HUDEP-2 (cell line): ENCODE measurements at regions not wholly inside any gene's neighbourhood (a gene's known extent, or its start where the extent isn't known, plus 50 kb on each side); places are given as distances from the start of the nearest gene placed in this dataset.

ENCODE experiments used
- DNase-seq, 76 experiments: peaks; one replicate each; lab custom pipeline; 2025; ENCODE audit not compliant: unreplicated experiment in 76 of 76; lab: John Stamatoyannopoulos, UW

DNA sequence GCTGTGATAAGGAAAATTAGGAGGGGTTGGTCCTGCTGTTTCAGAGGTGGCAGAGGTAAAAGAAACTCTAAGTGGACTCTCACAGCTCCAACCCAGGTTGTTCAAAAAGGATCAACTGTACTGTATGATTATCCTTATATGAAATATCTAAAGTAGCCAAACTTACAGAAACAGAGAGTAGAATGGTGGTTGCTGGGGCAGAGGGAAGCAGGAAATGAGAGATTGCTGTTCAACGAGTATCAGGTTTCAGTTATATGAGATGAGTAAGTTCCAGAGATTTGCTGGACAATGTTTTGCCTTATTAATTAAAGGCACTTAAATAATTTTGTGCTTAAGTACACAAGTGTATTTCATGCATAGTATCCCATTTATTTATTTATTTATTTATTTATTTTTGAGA, 972.0 kb upstream of the LRRTM1 start:
- DNase-seq, result no peak

DNA sequence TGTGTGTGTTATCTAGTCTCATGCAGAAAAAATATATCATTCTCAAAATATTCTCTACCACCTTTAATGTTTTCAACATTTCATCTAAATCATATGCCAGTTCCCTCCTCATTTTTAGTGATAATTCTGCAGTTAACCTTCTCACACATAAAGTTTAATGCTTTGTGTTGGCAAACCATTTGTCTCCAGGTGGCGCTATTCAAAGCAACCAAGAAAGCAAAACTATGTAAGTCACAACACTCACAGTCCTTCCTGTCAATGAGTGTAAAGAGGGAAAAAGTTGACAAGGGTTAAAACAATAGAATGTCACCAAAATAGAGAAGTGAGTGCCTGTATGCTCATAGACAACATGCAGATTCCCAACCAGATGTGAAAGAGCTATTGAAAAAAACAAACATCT, 961.6 kb upstream of the LRRTM1 start:
- DNase-seq, result no peak

DNA sequence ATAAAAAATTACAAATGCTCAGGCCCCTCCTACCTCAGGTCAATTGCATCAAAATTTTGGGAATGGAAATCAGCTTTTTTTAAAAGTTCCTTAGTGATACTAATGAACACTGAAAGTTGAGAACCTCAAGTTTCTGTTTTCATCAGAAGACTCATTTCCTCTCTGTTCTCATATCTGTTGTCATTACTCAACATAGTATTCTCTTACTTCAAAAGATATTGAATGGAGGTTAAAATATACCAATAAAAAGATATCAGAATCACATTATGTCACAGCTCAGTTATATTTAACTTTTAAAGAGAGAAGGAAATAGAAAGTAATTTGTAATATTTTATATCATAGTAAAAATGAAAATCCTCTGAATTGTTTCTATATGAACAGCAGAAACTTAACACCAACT, 959.4 kb upstream of the LRRTM1 start:
- DNase-seq, result no peak

DNA sequence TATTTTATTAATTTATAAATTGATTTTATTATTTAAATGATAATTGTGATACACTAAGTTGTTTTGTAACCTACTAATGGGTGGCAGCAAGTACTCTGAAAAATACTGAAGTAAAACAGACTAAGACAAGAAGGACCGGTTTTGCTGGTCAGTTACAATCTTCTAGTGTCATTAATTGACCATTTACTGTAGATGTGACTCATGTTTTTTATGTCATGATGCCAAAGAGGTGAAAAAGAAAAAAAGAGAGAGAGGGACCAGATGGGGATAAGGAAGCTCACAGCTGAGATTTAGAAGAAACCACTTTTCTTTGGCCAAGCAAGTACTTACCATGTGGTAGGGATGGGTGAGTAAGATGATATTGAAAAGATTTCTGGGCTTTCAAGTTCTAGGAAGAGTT, 955.8 kb upstream of the LRRTM1 start:
- no peak for DNase-seq

DNA sequence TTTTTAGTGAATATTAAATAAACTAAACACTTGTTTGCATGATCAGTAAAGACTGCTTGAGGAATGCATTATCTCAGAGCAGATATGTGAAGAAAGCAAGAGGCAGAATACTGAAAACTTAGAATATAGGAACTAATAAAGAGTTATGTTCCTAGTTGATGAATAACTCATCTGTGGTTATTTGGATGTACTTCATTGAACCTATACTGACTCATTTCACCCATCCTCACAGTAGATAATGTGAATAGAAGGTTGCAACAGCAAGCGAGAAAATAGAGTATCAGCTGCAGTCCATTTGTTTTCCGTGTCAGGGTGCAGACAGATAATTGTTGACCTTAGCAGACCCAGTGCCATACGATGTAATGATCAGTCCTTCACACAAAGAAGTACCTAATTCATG, 945.7 kb upstream of the LRRTM1 start:
- no peak for DNase-seq

DNA sequence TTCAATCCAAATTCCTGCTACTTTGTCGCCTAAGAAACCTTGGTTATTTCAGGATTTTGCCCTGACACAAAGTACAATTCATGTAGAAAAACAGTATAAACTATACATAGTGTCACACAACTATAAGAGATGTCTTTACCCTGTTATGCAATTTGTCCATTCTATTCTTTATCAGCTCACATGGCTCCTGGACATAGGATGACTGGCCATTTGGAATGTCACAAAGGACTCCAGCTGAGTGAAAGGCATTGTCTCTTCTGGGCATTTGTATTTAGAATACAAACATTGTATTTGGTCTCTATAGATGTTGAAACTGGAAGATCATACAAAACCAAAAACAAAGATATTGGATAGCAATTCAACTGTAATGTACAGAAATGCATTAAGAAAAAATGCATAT, 944.6 kb upstream of the LRRTM1 start:
- DNase-seq, result no peak

DNA sequence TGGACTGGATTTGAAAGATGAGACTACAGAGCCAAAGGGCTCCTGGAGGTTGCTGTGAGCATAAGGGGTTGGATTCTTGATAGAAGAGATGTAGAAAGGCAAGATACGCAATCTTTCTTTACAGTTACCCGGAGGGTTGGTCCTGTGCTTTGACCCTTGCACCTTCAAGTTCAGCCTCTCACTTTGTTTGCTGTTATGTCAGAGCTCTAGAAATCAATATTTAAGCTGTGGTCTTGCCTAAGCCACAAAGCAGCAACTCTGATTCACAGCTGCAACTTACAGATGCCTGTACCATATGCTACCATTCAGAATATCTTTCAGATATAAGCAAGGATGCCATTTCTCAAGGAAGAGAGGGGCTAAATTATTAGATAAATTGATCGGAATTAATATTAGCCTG, 943.1 kb upstream of the LRRTM1 start:
- DNase-seq, result no peak

DNA sequence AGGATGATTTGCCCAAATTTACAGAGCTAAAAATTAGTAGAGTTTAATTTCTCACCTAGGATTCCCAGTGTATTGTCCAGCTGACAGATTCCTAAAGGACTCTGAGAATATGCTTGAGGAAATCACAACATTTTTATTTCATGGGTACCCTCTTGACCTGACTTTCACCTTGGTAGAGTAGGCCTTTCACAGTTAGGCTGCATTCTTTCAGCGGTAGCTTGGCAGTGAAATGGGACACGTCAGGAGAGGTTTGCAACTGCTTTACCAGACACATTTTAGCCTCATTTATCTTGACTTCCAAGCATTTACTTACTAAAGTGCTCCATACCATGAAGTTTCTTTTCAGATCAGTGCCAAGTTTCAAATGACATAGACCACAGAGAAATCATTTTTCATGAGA, 937.9 kb upstream of the LRRTM1 start:
- no peak for DNase-seq

DNA sequence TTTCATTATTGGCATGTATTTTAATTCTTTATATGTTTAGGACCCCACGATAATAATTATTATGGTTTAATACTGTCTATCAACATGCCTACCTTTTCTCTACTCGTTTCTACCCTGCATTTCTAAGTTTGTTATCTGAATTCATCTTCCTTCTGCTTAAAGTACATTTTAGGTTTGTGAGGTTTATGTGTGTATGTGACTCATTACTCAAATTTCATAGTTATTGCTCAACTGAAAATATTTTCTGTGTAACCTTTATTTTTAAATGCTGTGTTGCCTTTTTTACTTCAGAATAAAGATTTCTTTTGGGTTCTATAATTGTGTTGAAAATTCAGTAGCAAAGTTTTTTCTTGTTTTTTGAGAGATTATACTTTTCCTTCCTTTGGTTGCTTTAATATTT, 933.9 kb upstream of the LRRTM1 start:
- no peak for DNase-seq

DNA sequence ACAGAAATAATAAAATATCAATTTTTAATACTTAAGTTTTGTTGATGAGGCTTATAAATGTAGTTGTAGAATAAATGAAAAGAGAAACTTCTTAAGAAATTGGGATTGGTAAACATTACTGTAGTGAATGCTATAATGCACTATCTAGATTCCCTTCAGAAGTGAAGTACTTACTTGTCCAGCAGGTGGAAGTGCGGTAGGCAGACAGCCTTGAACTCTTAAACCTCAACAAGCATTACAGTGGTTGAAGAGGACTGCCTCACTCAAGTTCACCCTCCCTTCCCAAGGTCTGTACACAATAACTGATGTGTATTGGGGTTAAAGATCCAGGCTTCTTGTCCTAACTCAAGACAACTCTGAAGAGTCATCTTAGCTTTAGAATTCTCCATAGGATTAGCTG, 931.0 kb upstream of the LRRTM1 start:
- peak in 1 of 76 experiments; percentile 0 for DNase-seq

DNA sequence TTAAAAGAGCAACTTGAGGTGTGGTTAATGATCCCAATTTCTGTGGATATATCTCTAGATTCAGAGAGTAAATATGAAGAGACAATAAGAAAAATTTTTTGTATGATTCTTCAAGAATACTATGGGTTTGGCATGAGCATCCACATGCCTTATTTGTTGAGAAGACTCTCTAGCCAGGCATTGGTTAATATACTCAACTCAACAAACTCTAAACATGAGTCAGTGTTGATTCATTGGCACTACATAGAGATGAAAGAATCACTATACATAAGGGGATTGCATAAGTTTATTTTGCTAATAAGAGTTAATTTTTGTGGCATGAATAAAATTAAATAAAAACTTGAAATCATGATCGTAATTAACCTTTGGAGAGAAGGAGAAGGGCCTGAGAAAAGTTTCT, 930.2 kb upstream of the LRRTM1 start:
- DNase-seq, result no peak

DNA sequence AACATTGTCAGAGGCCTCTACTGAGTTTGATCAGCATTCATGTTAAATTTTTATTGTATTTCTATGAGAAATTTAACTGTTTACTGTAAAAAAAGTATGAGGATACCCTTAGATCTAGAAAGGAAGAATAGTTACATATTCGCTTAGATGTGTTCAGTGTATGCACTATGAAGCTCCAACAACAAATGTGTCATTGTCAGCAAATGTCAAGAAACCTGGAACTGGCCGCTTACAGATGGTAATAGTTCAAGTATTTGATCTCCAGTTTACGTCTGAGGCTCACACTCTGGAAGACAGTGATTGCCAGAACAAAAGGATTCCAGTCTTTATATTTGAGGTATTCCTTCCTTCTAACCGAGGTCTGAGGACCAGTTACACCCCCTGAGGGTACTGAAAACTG, 921.2 kb upstream of the LRRTM1 start:
- DNase-seq, result no peak

DNA sequence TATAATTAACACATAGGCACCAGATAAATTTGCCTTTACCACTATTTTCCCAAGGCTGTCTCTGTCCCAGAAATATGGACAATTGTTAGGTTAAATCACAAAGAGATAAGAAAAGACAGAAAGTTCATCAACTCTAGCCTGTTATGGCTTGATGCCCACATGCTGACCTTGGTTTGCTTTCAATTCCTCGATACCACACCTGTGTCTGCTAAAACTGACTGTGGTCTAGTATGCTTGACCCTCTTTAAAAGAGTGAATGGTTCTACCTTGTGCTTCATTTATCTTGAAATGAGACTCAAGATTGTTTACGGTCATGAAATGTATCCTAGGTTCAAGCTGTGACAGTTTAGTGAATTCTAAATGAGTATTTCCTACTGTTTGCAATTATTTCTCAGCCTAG, 909.0 kb upstream of the LRRTM1 start:
- DNase-seq, result no peak

DNA sequence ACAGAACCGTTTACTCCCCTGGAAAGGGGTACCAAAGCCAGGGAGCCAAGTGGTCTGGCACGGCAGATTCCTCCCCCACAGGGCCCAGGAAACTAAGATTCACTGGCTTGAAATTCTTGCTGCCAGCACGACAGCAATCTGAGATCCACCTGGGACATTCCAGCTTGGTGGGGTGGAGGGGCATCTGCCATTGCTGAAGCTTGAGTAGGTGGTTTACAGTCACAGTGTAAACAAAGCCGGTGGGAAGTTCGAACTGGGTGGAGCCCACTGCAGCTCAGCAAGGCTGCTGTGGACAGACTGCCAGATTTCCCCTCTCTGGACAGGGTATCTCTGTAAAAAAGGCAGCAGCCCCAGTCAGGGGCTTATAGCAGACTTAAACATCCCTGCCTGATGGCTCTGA, 901.7 kb upstream of the LRRTM1 start:
- DNase-seq, result no peak

DNA sequence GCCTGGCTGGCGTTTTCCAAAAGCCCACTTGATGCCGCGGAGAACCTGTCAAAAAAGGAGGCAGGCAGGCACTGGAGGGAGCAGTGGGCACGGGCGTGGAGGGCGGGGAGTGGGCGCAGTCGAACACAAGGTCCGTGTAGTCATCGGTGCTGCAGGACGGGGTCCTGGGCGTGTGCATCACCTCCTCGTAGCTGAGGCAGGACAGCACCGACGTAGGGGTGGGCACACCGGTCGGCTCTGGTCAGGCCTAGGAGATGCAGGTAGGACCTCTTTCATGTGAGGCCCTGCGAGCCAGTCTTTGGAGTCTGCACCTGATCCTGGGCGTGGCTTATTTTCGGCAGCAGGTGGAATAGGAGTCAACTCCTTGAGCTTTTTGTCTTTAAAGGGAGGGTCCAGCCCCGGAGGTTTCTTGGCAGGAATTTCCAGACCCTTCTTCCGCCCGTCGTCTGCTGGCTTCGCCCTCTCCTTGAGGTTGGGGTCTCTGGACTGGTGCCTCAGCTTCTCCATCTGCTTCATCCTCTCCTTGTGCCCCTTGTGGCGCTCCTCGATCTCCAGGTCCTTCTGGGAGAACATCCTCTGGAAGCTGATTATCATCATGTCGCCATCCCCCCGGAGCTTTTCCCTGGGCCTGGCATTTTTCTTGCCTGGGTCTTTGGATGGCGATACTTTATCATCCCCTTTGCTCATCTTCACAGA, 892.5 kb upstream of the LRRTM1 start:
- DNase-seq, result no peak

DNA sequence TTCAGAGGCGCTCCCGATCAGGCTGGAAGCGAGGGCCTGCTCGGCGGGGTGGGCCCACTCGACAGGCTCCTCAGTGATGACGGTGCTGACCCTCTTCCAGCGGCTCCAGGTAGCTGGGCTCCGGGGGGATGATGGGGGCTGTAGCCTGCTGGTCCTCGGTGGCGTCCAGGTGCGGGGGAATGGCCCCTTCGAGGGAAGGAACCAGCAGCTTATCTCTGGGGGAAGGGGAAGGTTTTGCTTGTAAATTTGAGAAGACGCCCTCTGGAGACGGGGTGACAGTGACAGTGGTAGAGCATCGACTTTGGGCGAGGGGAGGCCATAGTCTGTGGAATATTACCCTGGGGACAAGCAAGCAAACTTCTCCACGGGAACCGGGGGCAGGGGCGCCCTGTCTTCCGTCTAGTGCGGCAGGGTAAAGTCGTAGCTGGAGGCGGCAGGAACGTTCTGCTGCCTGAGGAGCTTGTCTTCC, 891.9 kb upstream of the LRRTM1 start:
- DNase-seq, result no peak

DNA sequence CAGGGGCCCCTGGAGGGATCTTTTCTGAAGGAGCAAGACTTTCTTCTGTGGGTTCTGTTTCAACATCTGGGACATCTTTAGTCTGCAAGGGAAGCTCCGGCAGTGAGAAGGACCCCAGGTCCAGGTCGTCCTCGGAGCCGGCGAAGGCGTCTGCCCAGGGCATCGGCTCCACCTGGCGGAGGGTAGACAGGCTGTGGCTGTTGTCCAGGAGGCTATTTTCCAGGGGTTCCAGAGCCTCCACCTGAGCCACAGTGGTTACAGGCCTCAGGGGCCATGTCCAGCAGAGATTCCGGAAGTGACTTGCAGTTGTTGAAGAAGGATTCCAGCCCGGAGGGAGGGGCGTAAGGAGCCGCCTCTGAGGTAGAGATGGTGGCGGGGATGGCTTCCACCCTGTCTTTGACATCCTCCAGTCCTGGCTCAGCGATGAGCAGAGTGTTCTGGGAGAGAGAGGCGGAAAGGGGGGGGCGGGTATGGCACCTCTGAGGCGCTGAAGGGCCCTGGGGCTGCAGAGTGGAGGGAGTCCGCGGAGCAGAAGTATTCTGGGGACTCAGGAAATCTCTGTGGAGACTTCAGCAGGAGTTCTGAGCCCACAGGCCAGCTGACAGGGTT, 891.3 kb upstream of the LRRTM1 start:
- DNase-seq, result no peak

DNA sequence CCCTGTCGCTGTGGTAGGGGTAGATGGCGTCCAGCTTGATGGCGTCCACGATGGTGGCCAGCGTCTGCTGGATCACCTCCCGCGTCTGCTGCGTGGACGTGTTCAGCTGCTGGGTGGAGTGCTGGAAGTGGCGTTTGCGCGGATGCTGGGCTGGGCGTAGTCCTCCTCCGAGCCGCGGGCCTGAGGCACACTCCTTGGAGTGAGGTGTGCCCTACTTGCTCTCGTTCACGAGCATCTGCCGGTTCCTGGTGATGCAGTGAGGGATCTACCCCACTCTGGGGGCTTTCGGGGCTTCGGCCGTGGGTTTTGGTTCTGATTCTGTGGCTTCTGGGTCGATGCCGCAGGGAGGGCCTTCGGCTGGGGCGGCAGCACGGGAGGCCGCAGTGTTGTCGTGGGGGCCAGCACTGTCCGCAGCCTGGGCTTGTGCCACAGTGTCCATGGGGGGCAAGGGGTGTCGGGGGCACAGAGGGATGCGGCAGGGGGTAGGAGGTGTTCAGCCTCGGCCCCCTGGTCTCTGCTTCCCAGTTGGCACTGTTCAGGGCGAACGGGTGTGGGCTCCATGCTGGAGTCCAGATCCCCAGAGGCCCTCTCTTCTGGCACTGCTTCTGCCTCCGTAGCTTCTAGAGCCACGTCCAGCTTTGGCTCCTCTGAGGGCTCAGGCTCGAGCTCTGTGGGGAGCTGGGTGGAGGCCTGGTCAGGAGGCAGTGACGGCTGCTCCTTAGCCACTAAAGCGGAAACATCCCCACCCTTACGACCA, 890.6 kb upstream of the LRRTM1 start:
- DNase-seq, result no peak

DNA sequence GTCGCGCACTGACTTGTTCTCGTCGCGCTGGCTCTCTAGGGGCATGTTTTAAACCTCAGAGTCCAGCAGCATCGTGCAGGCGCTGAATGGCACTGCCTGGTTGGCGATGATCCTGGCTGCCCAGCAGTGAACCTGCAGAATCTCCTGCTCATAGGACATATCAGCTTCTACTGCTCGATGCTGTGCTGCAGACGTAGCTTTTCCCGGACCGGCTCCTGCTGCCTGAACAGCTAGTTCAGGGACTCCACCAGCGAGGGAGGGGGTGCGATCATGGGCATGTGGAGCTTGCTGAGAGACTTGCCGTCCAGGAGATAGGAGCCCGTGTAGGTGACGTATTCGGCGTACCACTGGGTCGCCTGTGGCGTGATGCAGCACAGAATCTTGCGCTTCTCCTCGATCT, 890.0 kb upstream of the LRRTM1 start:
- DNase-seq, result no peak

DNA sequence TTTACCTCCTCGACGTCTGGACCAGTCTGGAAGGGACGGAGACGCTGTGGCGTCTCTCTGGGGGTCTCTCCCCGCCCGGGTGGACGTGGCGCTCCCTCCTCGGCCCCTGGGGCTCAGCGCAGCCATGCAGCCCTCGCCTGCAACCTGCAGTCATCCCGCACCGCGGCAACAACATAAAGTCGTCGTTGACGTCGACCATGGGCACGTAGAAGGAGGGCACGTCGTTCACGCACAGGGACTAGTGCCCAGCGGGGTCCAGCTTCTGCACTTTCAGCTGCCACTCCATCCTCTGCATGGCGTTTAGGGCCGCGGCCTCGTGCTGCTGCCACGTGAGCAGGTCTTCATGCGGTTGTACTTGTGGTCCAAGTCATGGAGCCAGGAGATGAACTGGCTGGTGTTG, 889.6 kb upstream of the LRRTM1 start:
- DNase-seq, result no peak

DNA sequence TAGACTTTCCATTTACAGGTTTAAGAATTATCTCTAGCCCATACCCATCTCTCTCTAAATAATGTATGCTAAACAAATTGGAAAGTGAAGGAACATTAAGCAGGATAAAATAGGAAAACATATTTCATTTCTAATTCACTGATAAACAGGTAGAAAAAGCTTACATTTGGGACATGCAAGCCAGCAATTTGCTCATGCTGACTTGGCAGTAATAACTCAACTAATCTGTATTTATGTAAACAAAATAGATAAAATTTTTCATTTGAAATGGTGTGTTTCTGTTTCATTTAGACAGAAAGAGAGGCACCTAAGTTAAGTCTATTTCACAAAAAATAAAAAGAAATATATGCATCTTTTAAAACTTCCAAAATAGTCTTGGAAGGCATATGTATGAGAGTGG, 877.3 kb upstream of the LRRTM1 start:
- DNase-seq, result no peak

DNA sequence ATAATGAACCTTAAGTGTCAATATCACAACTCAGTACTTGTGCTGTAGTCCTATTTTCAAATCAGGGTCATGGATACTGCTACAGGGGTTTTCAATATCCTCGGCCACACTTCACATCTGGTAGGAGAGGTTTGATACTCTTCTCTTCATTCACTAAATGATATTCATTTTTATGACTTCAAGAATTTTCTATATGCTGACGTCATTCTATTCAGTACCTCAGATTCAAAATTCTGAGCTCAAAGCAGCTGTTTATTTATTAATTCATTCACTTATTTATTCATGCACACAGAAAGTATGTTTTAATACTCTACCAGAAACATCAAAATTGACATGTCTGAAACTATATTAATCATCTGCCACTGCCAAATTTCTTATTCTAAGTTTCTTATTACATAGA, 866.9 kb upstream of the LRRTM1 start:
- no peak for DNase-seq
